WTC11 (cell line): ENCODE measurements at regions not wholly inside any gene's neighbourhood (a gene's known extent, or its start where the extent isn't known, plus 50 kb on each side); places are given as distances from the start of the nearest gene placed in this dataset.

Experiments used
- ATAC-seq: fragments of 200-7000 bp; cut with Tn5 transposase; 2 replicates; pipeline ENCODE4 v1.10.0; 2021; ENCODE audit warnings: mild to moderate bottlenecking, moderate library complexity
- CTCF ChIA-PET: fragments of 300-600 bp; sonication (Branson Sonifier 250); formaldehyde crosslinking; loops from one replicate; lab custom pipeline; 2021; ENCODE audit warnings: antibody characterized with exemption; lab: Charles Lee
- POLR2A ChIA-PET: fragments of 350-600 bp; sonication (Branson Sonifier 250); formaldehyde crosslinking; loops from one replicate; lab custom pipeline; 2021; ENCODE audit warnings: antibody characterized with exemption; lab: Charles Lee
- DNase-seq: peaks from one replicate; pipeline ENCODE4 v3.0.0; 2021; ENCODE audit warnings: low spot score
- H3K27ac Mint-ChIP-seq: 2 replicates; pipeline ENCODE4 v1.8.0; 2021; ENCODE audit warnings: mixed read lengths
- H3K27me3 Mint-ChIP-seq: 2 replicates; pipeline ENCODE4 v1.8.0; 2021; ENCODE audit warnings: low read depth, mild to moderate bottlenecking, moderate library complexity, mixed read lengths
- H3K36me3 Mint-ChIP-seq: 2 replicates; pipeline ENCODE4 v1.8.0; 2021; ENCODE audit warnings: mixed read lengths
- H3K4me1 Mint-ChIP-seq: 2 replicates; pipeline ENCODE4 v1.8.0; 2022; ENCODE audit warnings: mixed read lengths
- H3K4me3 Mint-ChIP-seq: 2 replicates; pipeline ENCODE4 v1.8.0; 2021; ENCODE audit warnings: mild to moderate bottlenecking, moderate library complexity, mixed read lengths
- H3K9me3 Mint-ChIP-seq: 2 replicates; pipeline ENCODE4 v1.8.0; 2021; ENCODE audit warnings: mixed read lengths
- ATF2 ChIP-seq: sonication (generic); formaldehyde crosslinking; IDR thresholded peaks from 2 replicates; pipeline ENCODE4 v1.8.1; 2022; ENCODE audit warnings: low read depth, missing genetic modification reagents, borderline replicate concordance
- CREB1 ChIP-seq: sonication (generic); formaldehyde crosslinking; IDR thresholded peaks from 2 replicates; pipeline ENCODE4 v1.8.0; 2023; ENCODE audit warnings: mild to moderate bottlenecking, missing genetic modification reagents
- EMX1 ChIP-seq: fragments of 250-450 bp; sonication (Bioruptor Pico); IDR thresholded peaks from 2 replicates; pipeline ENCODE4 v1.8.0; 2021; ENCODE audit warnings: mild to moderate bottlenecking
- FOXP4 ChIP-seq: sonication (generic); formaldehyde crosslinking; IDR thresholded peaks from 2 replicates; pipeline ENCODE4 v1.8.0; 2022; ENCODE audit warnings: mild to moderate bottlenecking, missing genetic modification reagents
- GABPB1 ChIP-seq: sonication (generic); formaldehyde crosslinking; IDR thresholded peaks from 2 replicates; pipeline ENCODE4 v1.8.1; 2023; ENCODE audit warnings: mild to moderate bottlenecking, missing genetic modification reagents
- IRF1 ChIP-seq: sonication (generic); formaldehyde crosslinking; IDR thresholded peaks from 2 replicates; pipeline ENCODE4 v1.8.0; 2023; ENCODE audit warnings: missing genetic modification reagents
- JUN ChIP-seq: sonication (generic); formaldehyde crosslinking; IDR thresholded peaks from 2 replicates; pipeline ENCODE4 v1.8.0; 2023; ENCODE audit warnings: mild to moderate bottlenecking, missing genetic modification reagents
- MAX ChIP-seq: sonication (generic); formaldehyde crosslinking; IDR thresholded peaks from 2 replicates; pipeline ENCODE4 v1.8.0; 2022; ENCODE audit warnings: mild to moderate bottlenecking, missing genetic modification reagents
- MXD4 ChIP-seq: fragments of 250-450 bp; sonication (Bioruptor Pico); IDR thresholded peaks from 2 replicates; pipeline ENCODE4 v1.8.0; 2021; ENCODE audit warnings: mild to moderate bottlenecking, moderate library complexity, borderline replicate concordance
- PRDM15 ChIP-seq: sonication (generic); formaldehyde crosslinking; IDR thresholded peaks from 2 replicates; pipeline ENCODE4 v1.8.0; 2022; ENCODE audit warnings: missing genetic modification reagents
- SMAD3 ChIP-seq: sonication (generic); formaldehyde crosslinking; IDR thresholded peaks from 2 replicates; pipeline ENCODE4 v1.8.0; 2022; ENCODE audit warnings: missing genetic modification reagents, mild to moderate bottlenecking, borderline replicate concordance
- TP53 ChIP-seq: sonication (generic); formaldehyde crosslinking; IDR thresholded peaks from 2 replicates; pipeline ENCODE4 v1.8.1; 2023; ENCODE audit warnings: mild to moderate bottlenecking, missing genetic modification reagents
- USF2 ChIP-seq: sonication (generic); formaldehyde crosslinking; IDR thresholded peaks from 2 replicates; pipeline ENCODE4 v1.8.1; 2023; ENCODE audit warnings: mild to moderate bottlenecking, missing genetic modification reagents, moderate library complexity
- ZNF219 ChIP-seq: sonication (generic); formaldehyde crosslinking; IDR thresholded peaks from 2 replicates; pipeline ENCODE4 v1.8.0; 2023; ENCODE audit warnings: missing genetic modification reagents, mild to moderate bottlenecking, borderline replicate concordance
- ZNF232 ChIP-seq: sonication (generic); formaldehyde crosslinking; IDR thresholded peaks from 2 replicates; pipeline ENCODE4 v1.8.0; 2022; ENCODE audit warnings: mild to moderate bottlenecking, missing genetic modification reagents
- ZNF263 ChIP-seq: sonication (generic); formaldehyde crosslinking; IDR thresholded peaks from 2 replicates; pipeline ENCODE4 v1.8.1; 2022; ENCODE audit warnings: low read depth, mild to moderate bottlenecking, moderate library complexity, missing genetic modification reagents
- ZNF317 ChIP-seq: sonication (generic); formaldehyde crosslinking; IDR thresholded peaks from 2 replicates; pipeline ENCODE4 v1.8.1; 2023; ENCODE audit warnings: low read depth, mild to moderate bottlenecking, moderate library complexity, missing genetic modification reagents, borderline replicate concordance
- ZNF532 ChIP-seq: fragments of 250-450 bp; sonication (Bioruptor Pico); IDR thresholded peaks from 2 replicates; pipeline ENCODE4 v1.9.0; 2021; ENCODE audit warnings: mild to moderate bottlenecking, borderline replicate concordance
- ZNF671 ChIP-seq: fragments of 250-450 bp; sonication (Bioruptor Pico); IDR thresholded peaks from 2 replicates; pipeline ENCODE4 v1.8.0; 2021; ENCODE audit warnings: mild to moderate bottlenecking

GRCh38 chr18:5643288-5643687 lies 99.5 kb upstream of the EPB41L3 start (continued):
- no peak for TF ChIP-seq ZNF532 (CRISPR knock-in tag)
- TF ChIP-seq FOXP4 (CRISPR knock-in tag) = no peak
- no peak for TF ChIP-seq MAX
- TF ChIP-seq CREB1 (CRISPR knock-in tag) = no peak
- TF ChIP-seq ZNF232 = no peak

GRCh38 chr18:5640939-5641338 lies 97.1 kb upstream of the EPB41L3 start:
- Mint-ChIP-seq H3K9me3 (no peaks in the 10 kb centered on the region), H3K4me1 (peaks cover 26% of the 10 kb centered on the region), H3K27me3 (no peaks in the 10 kb centered on the region), H3K4me3 (no peak overlapping the region), H3K27ac (peak overlapping the region; percentile 61; the same call in 1 of the 2 replicates), H3K36me3 (no peaks in the 10 kb centered on the region)
- DNase-seq (no peak), ATAC-seq (peak; percentile 77; the same call in 1 of the 2 replicates)
- POLR2A ChIA-PET = no interaction called here
- CTCF ChIA-PET = interaction anchor here (1.0 to 1.1 kb wide), 2 partner anchors 16 to 578 kb away, joined by 3 read pairs; no protein-coding TSS in a partner anchor
- no peak for TF ChIP-seq EMX1 (CRISPR knock-in tag)
- TF ChIP-seq IRF1 (CRISPR knock-in tag) = no peak
- no peak for TF ChIP-seq ZNF532 (CRISPR knock-in tag)
- no peak for TF ChIP-seq ZNF671 (CRISPR knock-in tag)
- TF ChIP-seq MXD4 (CRISPR knock-in tag) = no peak
- no peak for TF ChIP-seq JUN (CRISPR knock-in tag)
- no peak for TF ChIP-seq ATF2 (CRISPR knock-in tag)
- TF ChIP-seq TP53 (CRISPR knock-in tag) = no peak
- TF ChIP-seq ZNF263 (CRISPR knock-in tag) = no peak
- no peak for TF ChIP-seq GABPB1
- TF ChIP-seq ZNF219 = no peak
- TF ChIP-seq USF2 (CRISPR knock-in tag) = no peak
- TF ChIP-seq PRDM15 (CRISPR knock-in tag) = no peak
- TF ChIP-seq SMAD3 (CRISPR knock-in tag) = no peak
- TF ChIP-seq ZNF317 (CRISPR knock-in tag) = no peak
